Activated naive CD4-positive, alpha-beta T cell treated with anti-CD3 and anti-CD28 coated beads for 36 hours (primary cell): ENCODE measurements at regions not wholly inside any gene's neighbourhood (a gene's known extent, or its start where the extent isn't known, plus 50 kb on each side); places are given as distances from the start of the nearest gene placed in this dataset.

Experiments
- CTCF ChIA-PET: fragments of 350-600 bp; sonication (Branson Sonifier 250); formaldehyde crosslinking; loops from one replicate; lab custom pipeline; 2021; ENCODE audit warnings: antibody characterized with exemption; lab: Charles Lee
- DNase-seq: peaks from one replicate; pipeline ENCODE4 v3.0.0-alpha.2; 2020
- H3K27ac Mint-ChIP-seq: one replicate; pipeline ENCODE4 v1.8.0; 2021; ENCODE audit warnings: mild to moderate bottlenecking, mixed read lengths
- H3K27me3 Mint-ChIP-seq: one replicate; pipeline ENCODE4 v1.8.0; 2021; ENCODE audit warnings: low read depth, mixed read lengths
- H3K36me3 Mint-ChIP-seq: one replicate; pipeline ENCODE4 v1.8.0; 2021; ENCODE audit warnings: low read depth, mixed read lengths
- H3K4me1 Mint-ChIP-seq: one replicate; pipeline ENCODE4 v1.8.0; 2021; ENCODE audit warnings: low read depth, mixed read lengths
- H3K4me3 Mint-ChIP-seq: one replicate; pipeline ENCODE4 v1.8.0; 2021; ENCODE audit warnings: mild to moderate bottlenecking, moderate library complexity, mixed read lengths
- H3K9me3 Mint-ChIP-seq: one replicate; pipeline ENCODE4 v1.8.0; 2021; ENCODE audit warnings: mixed read lengths
- intact Hi-C: fragments of 100-400 bp; cut with micrococcal nuclease; formaldehyde crosslinking; loops from one replicate; pipeline ENCODE4 v1.15.1; 2023

DNA sequence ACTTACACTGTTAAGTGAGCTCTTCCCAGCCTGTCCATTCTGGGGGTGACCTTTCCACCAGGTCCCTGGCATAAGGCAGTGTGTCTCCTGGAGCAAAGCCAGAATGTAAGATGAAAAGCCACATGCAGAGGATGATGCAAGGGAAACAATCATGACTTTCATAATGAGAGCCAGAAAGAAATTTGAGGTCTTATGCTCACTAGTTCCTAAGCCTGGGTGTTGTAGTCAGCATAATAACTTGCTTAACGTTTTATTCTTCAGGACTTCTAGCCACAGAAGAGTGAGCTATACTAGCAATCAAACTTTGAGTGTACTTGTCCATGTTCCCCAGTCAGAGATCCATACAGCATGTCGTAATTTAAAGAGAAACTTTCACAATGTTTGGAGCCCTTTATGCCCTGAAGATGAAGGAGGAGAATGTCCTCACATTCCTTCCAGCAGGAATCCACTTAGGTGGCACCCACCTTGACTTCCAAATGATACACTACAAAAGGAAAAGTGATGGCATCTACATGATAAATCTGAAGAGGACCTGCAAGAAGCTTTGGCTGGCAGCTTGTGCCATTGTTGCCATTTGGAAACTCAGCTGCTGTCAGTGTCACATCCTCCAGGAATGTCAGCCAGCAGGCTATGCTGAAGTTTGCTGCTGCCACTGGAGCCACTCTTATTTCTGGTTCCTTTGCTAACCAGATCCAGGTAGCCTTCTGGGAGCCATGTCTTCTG lies 60.5 kb upstream of the FOXD3 start:
- DNase-seq, result no peak
- Mint-ChIP-seq H3K4me3 (no peak overlapping the region), H3K27ac (no peak overlapping the region), H3K9me3 (no peaks in the 10 kb centered on the region), H3K27me3 (peaks cover 13% of the 10 kb centered on the region), H3K36me3 (no peaks in the 10 kb centered on the region), H3K4me1 (no peaks in the 10 kb centered on the region)
- CTCF ChIA-PET, result no interaction called here
- intact Hi-C loops, result no loop called here

GRCh38 chr1:63262459-63262770 lies 60.0 kb upstream of the FOXD3 start:
- intact Hi-C loops, result no loop called here
- Mint-ChIP-seq H3K9me3 (no peaks in the 10 kb centered on the region), H3K27me3 (peaks cover 14% of the 10 kb centered on the region), H3K4me3 (no peak overlapping the region), H3K4me1 (no peaks in the 10 kb centered on the region), H3K36me3 (no peaks in the 10 kb centered on the region), H3K27ac (no peak overlapping the region)
- CTCF ChIA-PET, result no interaction called here
- DNase-seq, result no peak

DNA sequence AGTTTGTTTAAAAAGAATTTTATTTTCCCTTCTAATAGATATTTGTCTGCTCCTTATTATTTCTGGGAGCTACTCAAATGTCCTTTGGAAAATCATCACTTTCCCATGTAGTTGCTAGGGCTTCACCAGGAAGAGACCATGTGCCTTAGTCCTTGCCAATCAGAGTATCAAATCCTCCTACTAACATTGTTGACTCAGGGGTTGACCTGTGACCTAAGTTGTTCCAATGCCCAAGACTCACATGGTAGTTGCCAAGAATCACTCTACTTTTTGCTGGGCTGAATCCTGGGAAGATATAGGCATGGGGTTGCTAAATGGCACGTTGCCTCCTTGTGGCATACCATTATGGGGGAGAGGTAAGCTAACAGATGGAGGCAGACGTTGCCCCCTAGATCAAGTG lies 58.2 kb upstream of the FOXD3 start:
- CTCF ChIA-PET, result no interaction called here
- no peak overlapping the region for H3K27ac Mint-ChIP-seq
- H3K4me3 Mint-ChIP-seq, result no peak overlapping the region
- no peaks in the 10 kb centered on the region for H3K36me3 Mint-ChIP-seq
- H3K9me3 Mint-ChIP-seq, result no peaks in the 10 kb centered on the region
- peaks cover 17% of the 10 kb centered on the region for H3K27me3 Mint-ChIP-seq
- intact Hi-C loops, result no loop called here
- no peaks in the 10 kb centered on the region for H3K4me1 Mint-ChIP-seq
- DNase-seq, result no peak

- CTCF ChIA-PET, result no interaction called here
- Mint-ChIP-seq H3K4me1 (no peaks in the 10 kb centered on the region), H3K4me3 (no peak overlapping the region), H3K36me3 (no peaks in the 10 kb centered on the region), H3K27ac (no peak overlapping the region), H3K9me3 (no peaks in the 10 kb centered on the region), H3K27me3 (peaks cover 18% of the 10 kb centered on the region)
- DNase-seq, result no peak
- intact Hi-C loops, result no loop called here
Observed at GRCh38 chr1:63266857-63267256, 55.5 kb upstream of the FOXD3 start.

DNA sequence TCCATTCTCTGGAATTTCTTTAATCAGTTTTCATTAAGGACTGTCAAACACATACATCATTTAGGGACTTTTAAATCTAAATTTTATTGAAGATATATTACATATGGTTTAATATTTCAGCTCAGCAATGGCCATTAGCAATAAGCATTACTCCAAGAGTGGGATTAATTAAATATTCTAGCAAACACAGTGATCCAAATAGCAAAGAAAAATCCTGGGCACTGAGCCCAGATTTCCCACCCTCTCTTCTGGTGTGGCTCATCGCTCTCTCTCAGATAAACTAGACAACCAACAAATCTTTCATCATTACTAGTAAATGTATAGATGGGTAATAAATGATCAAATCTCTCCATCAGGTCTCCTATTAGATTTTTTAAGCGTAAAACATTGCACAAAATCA lies 53.5 kb upstream of the FOXD3 start:
- H3K27ac Mint-ChIP-seq, result no peak overlapping the region
- no peak for DNase-seq
- H3K4me1 Mint-ChIP-seq, result no peaks in the 10 kb centered on the region
- H3K9me3 Mint-ChIP-seq, result no peaks in the 10 kb centered on the region
- CTCF ChIA-PET, result no interaction called here
- H3K36me3 Mint-ChIP-seq, result no peaks in the 10 kb centered on the region
- peaks cover 21% of the 10 kb centered on the region for H3K27me3 Mint-ChIP-seq
- intact Hi-C loops, result no loop called here
- no peak overlapping the region for H3K4me3 Mint-ChIP-seq

GRCh38 chr1:63269571-63269970 lies 52.8 kb upstream of the FOXD3 start:
- DNase-seq, result no peak
- Mint-ChIP-seq H3K36me3 (no peaks in the 10 kb centered on the region), H3K4me1 (no peaks in the 10 kb centered on the region), H3K9me3 (no peaks in the 10 kb centered on the region), H3K4me3 (no peak overlapping the region), H3K27me3 (peaks cover 21% of the 10 kb centered on the region), H3K27ac (no peak overlapping the region)
- CTCF ChIA-PET, result no interaction called here
- intact Hi-C loops, result no loop called here
